ENCODE measurements at regions not wholly inside any gene's neighbourhood (a gene's known extent, or its start where the extent isn't known, plus 50 kb on each side); places are given as distances from the start of the nearest gene placed in this dataset.

DNA sequence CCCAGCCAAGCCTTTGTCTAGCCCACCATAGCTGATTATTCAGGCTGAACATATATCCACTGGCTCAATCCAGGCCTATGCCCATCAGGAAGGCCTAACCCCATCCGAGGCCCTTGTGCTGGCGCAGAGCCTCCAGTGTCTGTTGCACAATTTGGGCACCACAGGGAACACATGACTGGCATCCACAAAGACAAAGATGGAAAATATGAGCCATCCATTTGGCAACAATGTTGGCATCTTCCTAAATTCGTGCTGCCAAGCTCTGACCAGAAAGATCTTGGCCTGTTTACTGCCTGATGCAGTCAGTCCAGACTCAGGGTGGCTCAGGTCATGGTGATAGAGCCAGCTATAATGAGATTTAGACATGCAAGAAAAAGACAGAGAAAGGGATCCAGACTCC is 233.8 kb downstream of the PIK3R1 start:
- Histone ChIP-seq H3K27me3 (ENCODE audit: control insufficient read depth, low read length) (peaks cover 5% of the 10 kb centered on the region; the same call in 1 of the 2 replicates), H3K79me2 (ENCODE audit: control insufficient read depth, low read length) (no peaks in the 10 kb centered on the region), H3K27ac (ENCODE audit: low read depth, low read length) (no peak overlapping the region), H3K4me3 (ENCODE audit: low read length) (no peak overlapping the region), H3K4me1 (ENCODE audit: control insufficient read depth, low read length) (no peaks in the 10 kb centered on the region), H4K20me1 (ENCODE audit: control insufficient read depth, insufficient read depth, low read depth, low read length) (no peaks in the 10 kb centered on the region), H3F3A (ENCODE audit: control insufficient read depth, insufficient read depth) (no peaks in the 10 kb centered on the region), H3K9me3 (ENCODE audit: control insufficient read depth, insufficient read depth, low read length) (no peaks in the 10 kb centered on the region; the same call in 1 of the 2 replicates), H3K9me2 (replicated peaks; ENCODE audit: control insufficient read depth, low read length) (no peaks in the 10 kb centered on the region), H3K4me2 (ENCODE audit: low read length) (no peak overlapping the region), H3K36me3 (ENCODE audit: control insufficient read depth, low read length) (no peaks in the 10 kb centered on the region)
- no peak for TF ChIP-seq EZH2phosphoT487 (IDR thresholded peaks at IDR 0.05; ENCODE audit: borderline replicate concordance, low read length)
- TF ChIP-seq, protein P1, sequence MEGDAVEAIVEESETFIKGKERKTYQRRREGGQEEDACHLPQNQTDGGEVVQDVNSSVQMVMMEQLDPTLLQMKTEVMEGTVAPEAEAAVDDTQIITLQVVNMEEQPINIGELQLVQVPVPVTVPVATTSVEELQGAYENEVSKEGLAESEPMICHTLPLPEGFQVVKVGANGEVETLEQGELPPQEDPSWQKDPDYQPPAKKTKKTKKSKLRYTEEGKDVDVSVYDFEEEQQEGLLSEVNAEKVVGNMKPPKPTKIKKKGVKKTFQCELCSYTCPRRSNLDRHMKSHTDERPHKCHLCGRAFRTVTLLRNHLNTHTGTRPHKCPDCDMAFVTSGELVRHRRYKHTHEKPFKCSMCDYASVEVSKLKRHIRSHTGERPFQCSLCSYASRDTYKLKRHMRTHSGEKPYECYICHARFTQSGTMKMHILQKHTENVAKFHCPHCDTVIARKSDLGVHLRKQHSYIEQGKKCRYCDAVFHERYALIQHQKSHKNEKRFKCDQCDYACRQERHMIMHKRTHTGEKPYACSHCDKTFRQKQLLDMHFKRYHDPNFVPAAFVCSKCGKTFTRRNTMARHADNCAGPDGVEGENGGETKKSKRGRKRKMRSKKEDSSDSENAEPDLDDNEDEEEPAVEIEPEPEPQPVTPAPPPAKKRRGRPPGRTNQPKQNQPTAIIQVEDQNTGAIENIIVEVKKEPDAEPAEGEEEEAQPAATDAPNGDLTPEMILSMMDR (IDR thresholded peaks at IDR 0.05; ENCODE audit: low read depth, low read length, poor library complexity, severe bottlenecking) = no peak

DNA sequence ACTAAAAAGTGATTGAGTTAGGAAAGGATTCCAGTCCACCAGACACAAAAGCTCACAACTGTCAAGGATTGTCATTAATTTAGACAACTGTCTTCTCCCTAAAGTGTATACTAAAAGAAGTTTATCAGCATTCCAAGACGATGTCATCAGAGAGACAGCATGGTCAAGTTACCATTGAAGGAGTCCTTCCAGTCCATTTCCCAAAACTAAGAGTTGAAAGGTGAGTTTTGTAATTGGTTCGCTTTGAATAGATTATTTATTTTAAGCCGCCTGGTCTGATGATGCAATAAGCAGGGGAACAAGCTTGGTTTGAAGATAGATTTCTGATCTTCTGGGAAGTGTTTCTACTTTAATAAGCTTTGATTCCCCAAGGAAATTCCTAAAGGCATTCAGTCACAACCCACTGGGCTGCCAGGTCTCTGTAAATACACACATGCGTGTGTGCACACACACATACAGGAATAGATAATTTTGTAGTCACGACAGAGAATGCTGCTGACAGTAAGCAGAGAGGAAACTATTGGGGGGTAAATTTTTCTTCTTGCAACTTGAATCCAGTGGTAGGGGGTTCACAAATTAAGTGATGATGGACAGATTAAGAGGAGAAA is 234.8 kb downstream of the PIK3R1 start:
- no peak overlapping the region for H3K27ac ChIP-seq (ENCODE audit: low read depth, low read length)
- TF ChIP-seq EZH2phosphoT487 (IDR thresholded peaks at IDR 0.05; ENCODE audit: borderline replicate concordance, low read length) = no peak
- TF ChIP-seq, protein P1 (IDR thresholded peaks at IDR 0.05; ENCODE audit: low read depth, low read length, poor library complexity, severe bottlenecking) = no peak
- no peaks in the 10 kb centered on the region for H3K36me3 ChIP-seq (ENCODE audit: control insufficient read depth, low read length)
- no peaks in the 10 kb centered on the region for H3K4me1 ChIP-seq (ENCODE audit: control insufficient read depth, low read length)
- no peak overlapping the region for H3K4me2 ChIP-seq (ENCODE audit: low read length)
- H3K27me3 ChIP-seq (ENCODE audit: control insufficient read depth, low read length) = no peaks in the 10 kb centered on the region
- H3K9me2 ChIP-seq (replicated peaks; ENCODE audit: control insufficient read depth, low read length) = no peaks in the 10 kb centered on the region
- no peaks in the 10 kb centered on the region; the same call in 1 of the 2 replicates for H3K9me3 ChIP-seq (ENCODE audit: control insufficient read depth, insufficient read depth, low read length)
- H3K79me2 ChIP-seq (ENCODE audit: control insufficient read depth, low read length) = no peaks in the 10 kb centered on the region
- H3K4me3 ChIP-seq (ENCODE audit: low read length) = no peak overlapping the region
- no peaks in the 10 kb centered on the region for H4K20me1 ChIP-seq (ENCODE audit: control insufficient read depth, insufficient read depth, low read depth, low read length)
- H3F3A ChIP-seq (ENCODE audit: control insufficient read depth, insufficient read depth) = no peaks in the 10 kb centered on the region

DNA sequence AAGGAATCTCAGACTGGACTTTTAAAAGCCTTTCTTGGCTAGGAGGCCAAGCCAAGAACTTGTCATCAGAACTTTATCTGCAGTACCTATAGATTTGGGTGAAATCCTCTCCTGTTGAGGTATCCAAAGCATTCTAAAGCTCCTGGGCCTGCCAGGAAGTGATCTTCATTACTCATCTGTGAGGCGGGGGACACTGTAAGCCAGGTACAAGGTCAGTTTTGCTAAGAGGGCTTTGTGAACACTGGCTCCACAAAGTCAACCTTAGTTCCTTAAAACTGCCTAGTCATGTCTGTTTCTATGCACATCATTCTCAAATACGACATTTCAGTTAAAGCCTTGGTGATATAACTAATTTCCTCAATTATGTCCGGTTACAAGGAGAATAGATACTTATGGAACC is 236.7 kb downstream of the PIK3R1 start:
- Histone ChIP-seq H3K27ac (ENCODE audit: low read depth, low read length) (no peak overlapping the region), H3K9me3 (ENCODE audit: control insufficient read depth, insufficient read depth, low read length) (no peaks in the 10 kb centered on the region; the same call in 1 of the 2 replicates), H3K79me2 (ENCODE audit: control insufficient read depth, low read length) (no peaks in the 10 kb centered on the region), H3K27me3 (ENCODE audit: control insufficient read depth, low read length) (no peaks in the 10 kb centered on the region), H4K20me1 (ENCODE audit: control insufficient read depth, insufficient read depth, low read depth, low read length) (no peaks in the 10 kb centered on the region), H3F3A (ENCODE audit: control insufficient read depth, insufficient read depth) (no peaks in the 10 kb centered on the region), H3K4me2 (ENCODE audit: low read length) (no peak overlapping the region), H3K4me1 (ENCODE audit: control insufficient read depth, low read length) (no peaks in the 10 kb centered on the region), H3K36me3 (ENCODE audit: control insufficient read depth, low read length) (no peaks in the 10 kb centered on the region), H3K9me2 (replicated peaks; ENCODE audit: control insufficient read depth, low read length) (no peaks in the 10 kb centered on the region), H3K4me3 (ENCODE audit: low read length) (no peak overlapping the region)
- TF ChIP-seq, protein P1 (IDR thresholded peaks at IDR 0.05; ENCODE audit: low read depth, low read length, poor library complexity, severe bottlenecking) = no peak

All from DOHH2 (cell line).